ENCODE measurements at regions not wholly inside any gene's neighbourhood (a gene's known extent, or its start where the extent isn't known, plus 50 kb on each side); places are given as distances from the start of the nearest gene placed in this dataset.

- TF ChIP-seq POLR2A (IDR thresholded peaks at IDR 0.05) (no peak), CTCF (IDR thresholded peaks at IDR 0.05) (no peak)
Observed at GRCh38 chr11:122513328-122513727, 142.2 kb upstream of the UBASH3B start.
